ENCODE measurements at regions not wholly inside any gene's neighbourhood (a gene's known extent, or its start where the extent isn't known, plus 50 kb on each side); places are given as distances from the start of the nearest gene placed in this dataset.

DNA sequence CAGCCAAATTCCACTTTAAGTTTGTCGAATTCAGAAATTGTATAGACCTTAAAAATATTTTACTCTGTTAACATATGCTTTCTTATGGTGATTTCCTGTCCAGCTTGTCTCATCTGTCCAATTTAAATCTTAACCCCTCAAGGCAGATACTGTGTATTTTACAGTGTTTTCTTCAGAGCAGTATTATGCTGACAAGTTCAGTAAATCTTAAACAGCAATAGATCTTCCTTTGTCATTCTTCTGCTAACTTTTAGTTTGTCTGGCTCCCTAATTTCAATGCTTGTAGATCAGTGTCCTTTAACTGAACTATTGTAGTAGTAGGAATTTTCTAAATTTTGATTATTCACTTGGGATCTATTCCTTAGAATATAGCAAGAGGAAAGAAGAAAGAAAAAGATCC lies 52.8 kb upstream of the MEIS1 start:
- no peak for DNase-seq

DNA sequence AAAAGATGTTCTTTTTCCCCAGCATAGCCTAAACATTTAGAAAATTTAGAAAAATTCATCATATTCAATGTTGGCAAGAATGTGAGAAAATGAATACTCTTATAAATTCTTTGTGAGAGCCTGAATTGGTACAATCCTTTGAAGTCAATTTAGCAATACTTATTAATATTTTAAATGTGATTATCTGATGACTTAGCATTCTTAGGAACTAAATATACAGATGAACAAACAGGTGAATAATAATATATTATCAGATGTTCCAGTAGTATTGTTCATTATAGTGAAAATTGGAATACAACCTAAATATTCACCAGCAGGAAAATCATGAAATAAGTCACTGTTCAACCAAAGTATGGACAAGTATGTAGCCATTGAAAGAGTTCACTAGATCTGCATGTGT lies 55.5 kb upstream of the MEIS1 start:
- DNase-seq, result no peak

DNA sequence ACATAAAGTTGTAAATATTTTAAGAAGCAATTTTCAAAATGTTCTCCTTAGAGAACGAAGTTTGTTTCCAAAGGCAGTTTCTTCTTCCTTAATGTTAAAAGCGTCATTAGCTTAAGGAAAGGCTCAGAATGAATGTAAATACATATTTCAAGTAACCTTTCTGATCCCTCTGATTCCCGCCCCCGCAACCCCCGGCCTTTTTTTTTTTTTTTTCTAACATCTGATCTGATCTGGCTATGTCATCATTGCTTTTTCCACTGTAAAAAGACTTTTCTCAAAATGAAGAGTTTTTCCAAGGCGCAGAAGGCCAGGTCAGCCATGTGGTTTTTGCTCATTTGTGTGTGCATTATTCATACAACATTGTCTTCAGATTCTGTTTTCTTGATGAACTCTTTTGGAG lies 57.1 kb upstream of the MEIS1 start:
- DNase-seq, result no peak

DNA sequence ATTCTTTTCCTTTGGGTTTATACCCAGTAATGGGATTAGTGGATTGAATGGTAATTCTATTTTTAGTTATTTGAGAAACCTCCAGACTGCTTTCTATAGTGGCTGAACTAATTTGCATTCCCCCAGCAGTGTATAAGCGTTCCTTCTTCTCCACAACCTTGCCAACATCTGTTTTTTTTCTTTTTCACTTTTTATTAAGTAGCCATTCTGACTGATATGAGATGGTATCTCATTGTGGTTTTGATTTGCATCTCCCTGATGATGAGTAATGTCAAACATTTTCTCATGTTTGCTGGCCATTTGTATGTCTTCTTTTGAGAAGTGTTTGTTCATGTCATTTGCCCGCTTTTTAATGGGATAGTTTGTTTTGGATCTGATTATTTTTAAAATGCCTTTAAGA lies 64.1 kb upstream of the MEIS1 start:
- DNase-seq, result no peak

DNA sequence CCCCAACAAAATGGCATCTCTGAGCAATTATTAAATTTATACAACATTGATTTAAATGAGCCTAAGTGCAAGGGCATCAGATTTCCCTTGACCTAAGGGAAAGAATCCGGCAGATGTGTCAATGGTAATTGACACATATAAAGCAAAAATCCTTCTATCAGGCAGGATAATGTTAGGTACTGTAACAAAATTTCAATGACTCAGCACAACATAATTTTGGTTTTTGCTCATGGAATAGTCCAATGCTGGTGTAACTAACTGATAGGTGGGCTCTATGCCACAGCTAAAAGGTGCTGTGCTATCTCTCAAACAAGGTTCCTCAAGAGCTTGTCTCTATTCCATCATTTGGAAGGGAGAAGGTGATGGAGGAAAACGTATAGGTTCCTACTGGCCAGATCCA lies 68.3 kb upstream of the MEIS1 start:
- no peak for DNase-seq

DNA sequence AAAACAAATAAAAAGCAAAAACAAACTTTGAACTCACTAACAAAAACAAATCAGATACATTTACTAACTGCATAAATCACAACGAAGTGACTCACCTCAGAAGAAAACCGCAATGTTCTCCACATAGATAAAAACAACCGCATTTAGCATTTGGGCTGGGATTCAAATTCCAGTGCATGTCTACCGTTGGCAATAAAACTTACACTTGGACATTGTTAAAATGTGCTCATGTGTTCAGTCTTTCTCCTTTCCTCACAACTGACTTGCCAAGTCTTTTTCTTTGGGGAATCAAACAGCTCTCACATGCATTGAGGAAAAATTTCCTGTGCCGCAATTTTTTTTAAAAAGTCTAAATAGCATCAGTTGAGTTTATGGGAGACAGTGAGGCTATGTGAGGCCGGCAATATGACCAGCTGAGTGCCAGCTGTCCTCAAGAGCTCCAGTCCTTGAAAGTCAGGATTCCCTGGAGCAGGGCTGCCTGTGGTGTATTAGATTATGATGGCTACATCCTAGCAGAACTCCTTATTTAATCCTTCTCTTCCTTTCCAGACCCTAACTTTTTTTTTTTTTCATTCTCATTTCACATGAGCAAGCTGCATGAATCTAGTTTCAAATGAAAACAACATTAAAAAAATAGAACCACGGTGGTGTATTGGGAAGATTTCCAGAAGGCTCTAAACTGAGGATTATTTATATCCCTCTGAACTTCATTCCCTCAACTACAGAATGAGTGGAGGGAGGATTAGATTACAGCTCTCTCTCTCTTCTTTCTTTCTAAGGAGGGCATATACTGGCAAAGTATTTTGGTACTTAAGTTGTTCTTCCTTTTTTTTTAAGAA lies 70.2 kb upstream of the MEIS1 start:
- no peak for DNase-seq

DNA sequence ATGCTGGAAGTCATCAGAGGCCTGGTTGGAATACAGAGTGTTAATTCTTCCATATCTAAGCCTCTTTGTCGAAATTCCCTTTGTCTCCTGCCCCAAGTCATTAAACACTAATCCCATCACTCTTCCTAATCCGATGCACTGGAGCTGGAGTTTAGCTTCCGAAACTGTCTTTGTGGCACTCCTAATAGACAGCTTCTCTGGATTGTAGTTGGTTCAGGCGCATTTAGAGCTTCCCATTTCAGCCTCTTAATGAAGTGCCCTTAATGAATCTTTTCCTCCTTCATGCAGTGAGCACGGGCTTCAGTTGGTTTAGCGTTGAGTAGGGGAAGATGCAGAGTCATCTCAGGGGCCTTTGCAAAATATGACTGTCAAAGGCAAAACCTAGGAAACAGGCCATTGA lies 72.2 kb upstream of the MEIS1 start:
- DNase-seq, result no peak

DNA sequence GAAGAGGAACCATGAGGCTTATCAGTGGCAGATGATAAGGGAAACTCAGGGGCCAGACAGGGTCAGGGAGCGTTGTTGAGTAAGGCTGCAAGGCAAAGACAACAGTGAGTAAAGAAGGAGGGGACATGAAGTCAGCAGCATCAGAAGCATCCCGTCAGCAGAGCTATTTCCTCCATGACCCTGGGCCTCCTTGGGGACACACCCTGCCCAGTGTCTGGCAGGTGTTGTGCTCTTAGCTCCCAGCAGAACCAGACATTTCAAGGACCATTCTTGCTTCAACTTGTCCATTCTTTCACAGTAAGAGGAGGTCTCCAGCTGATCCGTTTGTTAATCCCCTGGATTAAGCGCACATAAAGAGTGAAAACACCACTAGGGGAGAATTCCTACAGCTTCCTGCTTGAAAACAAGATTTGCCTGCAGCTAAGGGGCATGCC lies 88.7 kb upstream of the MEIS1 start:
- DNase-seq, result no peak

DNA sequence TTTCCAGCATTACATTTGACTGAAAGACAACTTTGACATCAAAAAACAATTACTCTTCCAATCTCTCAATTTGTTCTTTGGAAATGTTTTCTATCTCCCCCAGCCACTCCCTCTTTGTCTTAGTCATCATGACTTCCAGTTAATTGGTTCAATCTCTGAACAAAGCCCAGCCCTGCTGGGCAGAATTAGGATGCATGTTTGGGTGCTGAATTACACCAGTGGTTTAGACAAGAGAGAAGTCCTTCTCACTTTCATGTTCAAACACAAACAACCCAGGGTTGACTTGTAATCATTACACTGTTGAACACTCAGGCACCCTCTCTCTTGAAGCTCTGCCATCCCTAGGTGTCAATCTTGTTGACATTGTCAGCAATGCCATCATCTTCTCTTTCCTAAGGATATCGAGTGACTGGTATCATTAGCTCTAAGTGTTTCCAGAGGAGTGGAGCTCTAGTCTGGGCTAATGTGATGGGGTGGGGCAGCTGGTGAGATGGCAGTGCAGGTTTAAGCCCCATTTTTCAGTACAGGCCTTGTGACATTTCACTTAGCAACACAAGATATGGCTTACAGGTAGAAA lies 90.8 kb upstream of the MEIS1 start:
- DNase-seq, result no peak

DNA sequence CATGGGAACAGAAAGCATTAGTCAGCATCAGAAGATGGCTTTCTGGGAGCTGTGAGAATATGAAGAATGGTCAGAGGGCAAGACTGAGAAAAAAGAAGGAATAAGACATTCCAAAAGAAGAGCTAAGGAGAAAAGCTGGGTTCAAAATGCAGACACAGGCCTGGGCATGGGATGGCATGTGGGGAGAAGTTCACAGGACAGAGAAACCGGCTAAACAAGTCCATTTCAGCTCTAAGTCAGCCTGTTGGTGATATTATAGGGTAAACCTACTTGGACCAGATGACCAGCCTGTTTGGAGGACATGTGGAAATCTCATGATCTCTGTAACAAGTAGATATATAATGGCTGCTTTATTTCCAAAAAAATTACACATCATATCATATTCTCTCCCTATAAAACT lies 91.7 kb upstream of the MEIS1 start:
- no peak for DNase-seq

DNA sequence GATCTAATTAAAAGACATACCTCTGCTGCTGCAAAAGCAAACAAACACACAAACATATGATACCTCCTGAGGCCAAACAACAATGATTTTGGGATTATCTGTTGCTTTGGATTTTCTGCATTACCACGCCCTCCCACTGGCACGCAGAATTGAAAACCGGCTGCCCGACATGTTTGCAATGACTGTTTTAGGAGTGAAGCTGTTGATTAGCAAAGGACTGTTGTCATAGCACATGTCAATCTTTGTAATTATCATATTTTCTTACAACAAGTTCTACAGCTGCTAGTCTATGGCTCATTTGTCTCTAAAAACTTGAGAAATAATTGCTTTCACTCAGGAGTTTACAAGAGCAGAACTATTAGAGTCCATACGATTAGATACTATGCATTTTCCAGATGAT lies 94.4 kb upstream of the MEIS1 start:
- no peak for DNase-seq

DNA sequence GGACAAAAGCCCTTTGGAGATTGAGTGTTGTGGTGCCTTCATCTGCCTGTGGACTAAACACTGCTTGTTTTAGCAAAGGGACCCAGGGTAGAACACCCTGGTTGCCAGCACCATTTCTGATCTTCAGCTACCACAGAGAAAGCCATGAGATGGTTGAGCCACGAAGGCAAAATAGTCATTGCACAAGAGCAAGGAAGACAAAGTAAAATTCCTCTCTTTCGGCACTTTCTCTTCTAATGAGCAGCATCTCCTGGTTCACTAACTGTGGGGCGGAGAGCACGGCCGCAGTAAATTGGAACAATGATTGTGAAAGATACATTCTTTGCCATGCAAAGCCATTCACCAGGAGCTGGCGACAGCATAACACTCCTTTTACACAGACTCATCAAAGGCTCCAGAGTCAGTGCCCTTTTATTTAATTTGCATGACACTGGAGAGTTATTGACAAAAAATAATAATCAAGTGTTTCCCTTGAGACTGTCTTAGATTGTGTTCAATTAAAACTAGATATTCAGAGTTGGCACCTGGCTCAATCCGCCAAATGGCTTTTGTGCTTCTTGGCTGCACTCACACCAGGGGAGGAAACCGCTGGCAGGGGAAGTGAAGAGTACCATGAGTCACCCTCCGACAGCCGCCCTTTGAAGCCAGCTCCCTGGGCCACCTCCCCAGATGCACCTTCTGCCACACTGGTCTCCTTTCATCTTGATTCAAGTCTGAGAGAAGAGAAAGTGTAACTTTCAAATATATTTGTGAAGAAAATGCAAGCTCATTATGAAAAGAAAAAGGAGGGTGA lies 100.5 kb upstream of the MEIS1 start:
- no peak for DNase-seq

DNA sequence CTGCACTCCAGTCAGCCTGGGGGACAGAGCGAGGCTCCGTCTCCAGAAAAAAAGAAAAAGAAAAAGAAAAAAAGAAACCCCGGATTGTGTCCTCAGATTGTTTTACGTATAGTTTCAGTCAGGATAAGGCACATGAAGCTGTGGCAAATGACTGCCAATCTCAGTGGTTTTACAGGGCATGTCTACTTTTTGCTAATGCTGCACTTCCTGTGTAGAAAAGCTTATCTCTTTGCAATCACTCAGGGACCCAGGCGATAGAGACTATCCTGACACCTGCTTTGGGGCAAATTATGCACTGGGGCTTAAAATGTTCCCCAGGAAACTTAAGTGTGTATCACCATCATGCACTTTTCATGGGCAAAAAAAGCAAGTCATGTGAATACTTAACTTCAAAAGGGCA lies 103.7 kb upstream of the MEIS1 start:
- DNase-seq, result no peak

DNA sequence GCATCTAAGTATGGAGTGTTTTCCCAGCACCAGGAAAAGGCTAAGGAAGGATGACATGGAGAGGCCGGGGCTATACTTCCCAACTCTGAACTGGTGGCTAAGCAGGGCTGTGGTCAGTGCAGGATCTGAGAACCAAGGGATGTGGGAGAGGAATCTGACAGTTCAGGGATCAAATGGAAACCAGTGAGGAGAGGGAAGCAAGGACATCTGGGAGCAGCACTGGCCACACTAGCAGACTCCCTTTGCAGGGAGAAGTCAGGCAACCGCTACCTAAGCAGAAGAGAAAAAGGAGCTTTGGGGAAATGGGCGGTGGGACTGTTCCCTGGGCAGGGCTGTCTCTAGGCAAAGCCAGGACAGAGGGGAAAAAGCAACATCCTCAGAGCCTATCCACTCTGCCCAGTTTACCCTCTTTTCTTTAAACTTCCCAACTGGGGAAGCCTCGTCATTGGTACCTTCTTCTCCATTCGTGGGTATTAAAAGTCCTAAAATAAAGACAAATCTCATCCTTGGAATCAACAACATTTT lies 105.8 kb upstream of the MEIS1 start:
- no peak for DNase-seq

DNA sequence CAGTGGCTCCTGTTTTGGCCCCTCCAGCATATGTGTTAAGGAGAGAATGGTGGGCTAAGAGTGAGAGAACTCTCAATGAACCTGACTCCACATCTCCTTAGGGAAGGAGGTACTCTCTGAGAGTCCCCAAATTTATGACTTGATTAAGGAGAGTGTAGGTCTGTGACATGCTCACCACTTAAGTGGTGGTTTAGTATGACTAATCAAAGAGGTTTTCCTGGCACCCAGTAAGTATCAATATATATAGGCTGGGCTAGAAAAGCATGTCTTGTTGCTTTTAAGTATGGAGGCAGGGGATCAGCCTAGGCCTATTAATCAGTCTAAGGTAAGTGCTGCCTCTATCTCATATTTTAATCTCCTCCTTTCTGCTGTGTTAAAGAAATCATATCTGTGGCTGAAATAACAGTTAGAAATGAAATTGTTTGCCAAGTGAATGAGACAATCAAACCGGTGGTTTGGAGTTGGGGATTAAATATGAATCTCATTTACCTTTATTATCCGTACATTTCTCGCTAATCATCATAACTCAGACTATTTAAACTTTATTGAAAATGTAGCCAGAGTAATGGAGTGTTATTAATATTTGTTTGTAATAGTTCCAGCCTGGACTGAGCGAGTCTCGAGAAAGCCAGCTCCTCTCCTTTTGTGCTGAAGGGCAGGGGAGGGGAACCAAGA lies 107.7 kb upstream of the MEIS1 start:
- no peak for DNase-seq

DNA sequence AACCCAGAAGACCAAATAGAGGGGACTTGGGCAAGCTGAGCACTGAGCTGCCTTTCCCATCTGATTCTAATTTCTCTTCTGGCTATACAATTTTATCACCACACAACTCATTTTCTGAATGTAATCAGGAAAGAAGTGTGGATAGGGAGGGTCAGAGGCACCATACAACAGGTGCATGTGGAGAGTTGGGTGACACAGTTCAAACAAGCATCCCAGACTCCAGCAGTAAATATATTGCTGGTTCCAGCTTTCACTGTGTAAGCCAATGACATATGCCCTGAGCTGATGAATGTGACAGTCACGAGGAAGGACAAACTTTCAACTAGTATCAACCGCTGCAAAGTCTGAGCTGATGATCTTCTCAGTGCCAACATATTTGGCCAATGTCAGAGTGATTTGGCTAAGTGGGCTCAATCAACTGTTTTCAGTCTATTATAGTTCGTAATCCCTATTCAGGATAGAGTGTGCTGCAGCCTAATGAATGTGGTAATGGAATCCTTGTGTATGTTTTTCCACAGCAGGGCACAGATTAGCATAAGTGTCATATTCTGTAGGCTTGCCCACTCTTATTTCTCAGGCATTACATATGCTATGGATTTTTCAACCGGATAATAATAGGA lies 109.9 kb upstream of the MEIS1 start:
- no peak for DNase-seq

DNA sequence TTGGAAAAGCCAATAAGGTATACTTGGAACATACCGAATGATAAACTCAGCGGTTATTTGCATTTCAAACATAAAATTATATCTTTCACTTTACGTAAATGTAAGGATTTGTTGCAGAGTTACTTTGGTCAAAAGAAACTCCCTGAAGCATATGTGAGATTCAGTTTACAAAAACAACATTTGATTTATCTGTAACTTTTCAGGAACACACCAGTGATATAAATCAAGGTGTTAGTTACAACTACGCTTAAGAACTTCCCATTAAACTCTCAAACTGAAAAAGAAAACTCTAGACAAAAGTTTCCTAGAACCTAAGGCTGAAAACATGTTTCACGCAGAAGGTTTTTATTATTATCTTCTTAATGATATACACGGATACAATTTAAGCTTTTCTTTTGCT lies 110.6 kb upstream of the MEIS1 start:
- no peak for DNase-seq

DNA sequence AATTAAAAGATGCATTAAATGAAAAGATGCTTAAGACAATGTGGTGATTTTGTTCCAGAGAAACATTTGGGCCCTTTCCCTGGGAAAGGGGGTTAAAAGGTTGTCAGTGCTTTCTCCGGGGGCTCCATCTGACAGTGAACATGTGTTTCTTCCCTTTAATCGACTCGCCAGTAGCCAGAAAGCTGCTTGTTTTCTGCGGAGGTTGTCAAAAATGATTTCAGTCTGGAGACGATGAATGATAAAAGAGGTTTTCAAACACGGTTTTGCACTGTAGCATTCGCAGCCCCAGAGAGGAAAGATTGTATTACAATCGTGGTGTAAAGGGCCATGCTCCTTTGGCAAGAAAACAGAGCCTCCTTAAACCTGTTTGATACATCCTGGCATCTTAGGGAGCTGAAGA lies 111.5 kb upstream of the MEIS1 start:
- no peak for DNase-seq

DNA sequence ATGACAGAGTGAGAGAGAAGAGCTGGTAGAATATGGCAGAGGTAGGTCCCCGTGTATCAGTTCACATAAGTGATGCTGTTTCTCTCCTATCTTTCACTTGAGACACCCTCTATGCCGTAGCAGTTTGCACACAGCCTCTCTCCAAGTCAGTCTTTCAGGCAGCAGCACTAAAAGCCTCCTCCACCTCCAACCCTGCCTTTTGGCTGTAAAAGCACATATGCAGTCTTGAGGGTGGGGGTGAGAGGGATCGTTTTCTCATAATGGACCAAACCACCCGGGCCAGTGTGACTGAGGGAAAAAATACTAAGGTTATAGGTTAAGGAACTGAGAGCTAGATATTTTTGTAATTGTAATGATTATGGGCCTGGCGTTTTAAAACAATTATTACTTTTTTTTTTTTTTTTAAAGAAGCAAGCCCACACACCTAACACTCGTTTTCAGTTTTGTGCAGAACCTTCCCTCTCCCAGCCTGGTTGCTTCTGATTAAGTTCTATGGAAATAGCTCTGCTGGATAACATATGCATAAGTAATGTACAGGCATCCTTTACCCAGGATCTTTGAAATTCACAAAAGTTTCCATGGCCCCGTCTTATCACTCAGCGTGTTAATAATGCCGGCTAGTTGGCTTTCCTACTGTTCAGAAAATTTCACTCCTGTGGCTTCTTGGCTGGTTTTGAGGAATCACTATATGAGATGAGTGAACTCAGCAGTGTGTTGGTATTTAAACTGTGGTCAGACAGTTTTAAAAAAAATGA lies 112.2 kb upstream of the MEIS1 start:
- DNase-seq, result no peak

DNA sequence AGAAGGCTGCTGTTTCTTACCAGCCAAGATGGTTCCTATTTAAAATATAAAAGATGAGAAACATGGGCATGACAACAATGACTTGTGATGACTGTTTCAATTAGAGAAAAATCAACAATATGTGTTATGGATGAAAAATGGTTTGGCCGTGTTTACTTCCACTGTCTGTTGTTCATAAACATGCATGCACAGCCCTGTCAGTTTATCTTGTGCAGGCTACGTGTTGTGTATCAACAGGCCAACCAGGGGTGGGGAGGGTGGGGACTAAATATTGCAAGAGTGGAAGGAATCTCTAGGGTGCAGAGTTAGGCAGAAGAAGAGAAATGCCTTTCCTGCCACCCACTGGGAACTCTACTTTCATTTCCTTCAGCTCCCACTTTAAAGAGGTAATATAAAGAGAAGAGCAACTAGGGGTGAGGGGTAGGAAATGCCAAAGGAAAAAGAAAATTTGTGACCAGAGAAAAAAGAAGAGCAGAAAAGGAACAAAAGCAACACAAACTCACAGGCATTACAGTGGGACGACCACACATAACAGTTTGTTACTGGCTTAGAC lies 116.8 kb upstream of the MEIS1 start:
- no peak for DNase-seq

DNA sequence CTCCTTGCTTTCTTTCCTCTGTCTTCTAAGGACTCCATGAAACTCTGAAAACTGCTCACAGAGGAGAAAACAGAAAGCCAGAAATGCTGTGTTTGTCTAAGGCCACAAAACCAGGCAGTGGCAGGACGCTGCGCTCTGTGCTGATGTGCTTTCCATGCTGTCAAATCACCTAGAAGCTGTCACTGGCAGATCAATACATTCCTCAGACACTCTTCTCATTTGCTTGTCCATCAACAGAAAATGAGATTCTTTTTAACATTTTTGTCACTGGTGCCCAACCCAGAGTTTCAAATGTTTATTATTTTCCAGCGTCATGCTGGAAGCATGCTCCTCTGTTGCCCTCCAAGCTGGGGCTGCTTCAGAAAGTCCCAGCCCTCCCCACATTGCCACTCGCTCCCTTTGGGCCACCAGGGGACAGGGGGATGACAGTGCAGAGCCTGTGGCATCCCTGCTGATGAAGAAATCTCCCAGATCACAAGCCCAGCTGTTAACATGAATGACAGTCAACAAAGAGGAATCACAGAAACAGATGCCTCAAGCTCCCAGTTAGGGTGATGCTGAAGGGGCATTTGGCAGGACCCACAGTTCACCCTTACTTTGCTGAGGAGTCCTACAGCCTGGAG lies 117.5 kb upstream of the MEIS1 start:
- DNase-seq, result no peak

Measured in stimulated activated CD4-positive, alpha-beta T cell treated with anti-CD3 and anti-CD28 coated beads, Interleukin-15, amount 100 ng/mL, for 24 hours (primary cell).